GM11168 (cell line): ENCODE measurements at regions not wholly inside any gene's neighbourhood (a gene's known extent, or its start where the extent isn't known, plus 50 kb on each side); places are given as distances from the start of the nearest gene placed in this dataset.

Experiments
- in situ Hi-C: fragments of 300-500 bp; cut with MboI; formaldehyde crosslinking; loops from one replicate; pipeline ENCODE4 v1.12.0; 2022; ENCODE audit warnings: low sequenced_read_pairs; ENCODE audit not compliant: unreplicated experiment

DNA sequence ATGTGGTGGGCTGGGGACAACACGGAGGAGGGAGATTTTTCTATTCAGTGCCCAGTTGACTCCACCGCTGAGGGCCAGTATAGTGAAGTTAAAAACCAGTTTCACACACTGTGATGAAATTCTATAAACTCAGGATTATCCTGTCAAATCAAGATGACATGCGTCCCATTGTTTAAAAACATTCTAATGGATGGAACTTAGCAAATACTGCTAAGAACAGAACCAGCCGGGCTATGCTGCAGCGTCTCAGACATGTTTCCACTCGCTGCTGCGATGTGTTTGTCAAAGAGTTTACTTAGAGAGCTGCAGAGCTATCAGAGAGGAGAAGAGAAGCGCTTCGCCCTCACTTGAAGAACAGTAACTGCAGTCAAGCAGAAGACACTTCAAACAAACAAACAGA lies 212.6 kb upstream of the FOXQ1 start:
- in situ Hi-C loops: no loop called here

DNA sequence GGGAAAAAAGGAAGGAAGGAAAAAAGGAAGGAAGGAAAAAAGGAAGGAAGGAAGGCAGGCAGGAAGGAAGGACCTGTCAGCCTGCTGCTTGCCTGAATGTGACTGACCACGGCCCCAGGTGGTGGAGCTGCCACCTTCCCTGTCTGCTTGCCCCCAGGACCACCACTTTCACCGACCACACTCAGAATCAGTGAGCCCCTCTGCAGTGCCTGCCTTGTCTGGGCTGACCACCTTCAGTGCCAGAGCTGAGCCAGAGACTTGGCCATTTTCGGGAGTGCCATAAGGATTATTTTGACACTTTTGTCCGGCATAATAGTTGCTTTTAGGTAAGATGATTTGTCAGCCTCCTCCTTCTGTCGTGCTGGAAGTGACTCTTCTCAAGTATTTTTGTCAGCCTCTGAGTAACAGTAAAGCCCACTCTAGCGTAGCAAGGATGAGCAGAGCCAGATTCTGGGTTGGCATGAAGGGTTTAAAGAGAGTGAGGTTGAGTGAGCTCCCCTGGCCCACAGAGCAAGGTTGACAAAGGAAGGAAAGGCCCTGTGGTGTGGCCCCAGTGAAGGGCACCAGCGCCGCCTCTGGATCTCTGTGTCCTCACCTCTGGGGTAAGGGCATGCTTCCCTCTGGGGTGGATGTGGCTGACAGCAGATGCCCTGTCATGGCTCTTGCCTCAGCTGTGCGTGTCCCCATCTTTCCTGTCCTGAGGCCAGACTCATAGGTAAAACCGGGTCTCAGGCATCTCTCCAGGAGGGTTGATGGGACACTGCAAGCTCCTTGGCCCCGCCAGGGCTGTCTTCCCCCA lies 214.7 kb upstream of the FOXQ1 start:
- in situ Hi-C loops: no loop called here

DNA sequence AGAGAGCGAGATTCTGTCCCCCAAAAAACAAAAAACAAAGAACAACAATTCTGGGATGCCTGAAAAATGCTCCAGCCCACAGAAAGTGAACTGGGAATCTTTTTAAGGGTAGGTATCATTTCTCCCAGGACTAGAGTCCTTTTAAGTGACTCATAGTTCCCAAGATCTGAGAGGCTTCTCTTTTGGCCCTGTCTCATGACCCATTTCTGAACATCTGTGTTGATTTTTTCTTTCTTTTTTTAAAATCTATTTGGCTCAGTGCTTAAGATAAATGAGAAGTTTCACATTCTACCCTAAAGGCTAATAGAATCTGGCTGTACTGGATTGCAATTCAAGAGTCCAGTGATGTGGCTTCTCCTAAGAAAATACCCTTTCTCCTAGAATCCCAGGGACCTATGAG lies 217.6 kb upstream of the FOXQ1 start:
- in situ Hi-C loops: no loop called here

DNA sequence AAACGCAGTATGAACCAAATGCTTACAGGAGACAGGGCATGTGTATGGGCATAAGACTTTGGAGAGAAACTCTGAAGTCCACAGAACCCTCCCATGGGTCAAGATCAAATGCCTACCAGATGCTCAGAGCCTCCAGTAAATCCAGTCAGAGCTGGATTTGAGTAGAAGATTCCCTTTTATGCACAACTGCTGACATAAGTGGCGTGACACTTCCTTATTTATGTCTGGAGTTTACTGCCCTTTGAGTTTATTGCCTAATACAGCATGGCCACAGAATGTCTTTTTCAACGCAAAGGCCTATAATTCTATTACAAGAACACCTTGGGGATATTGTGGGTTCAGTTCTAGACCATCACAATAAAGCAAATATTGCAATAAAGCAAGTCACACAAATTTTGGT lies 220.0 kb upstream of the FOXQ1 start:
- in situ Hi-C loops: no loop called here

DNA sequence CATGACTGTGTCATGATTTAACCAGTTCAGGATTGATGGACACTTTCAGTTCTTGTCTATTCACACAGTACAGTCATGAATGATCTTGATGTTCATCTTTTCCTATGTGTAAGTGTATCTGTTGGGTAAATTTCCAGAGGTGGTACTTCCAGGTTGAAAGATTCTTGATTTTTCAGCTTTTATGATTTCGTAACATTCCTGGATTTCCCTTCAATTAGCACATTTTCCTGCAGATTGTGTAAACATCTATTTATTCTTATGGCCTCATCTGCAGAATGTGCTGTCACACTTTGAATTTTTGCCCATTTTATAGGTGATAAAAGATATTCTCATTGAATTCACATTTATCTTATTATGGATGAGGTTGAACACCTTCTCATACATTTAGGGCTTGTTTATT lies 222.0 kb upstream of the FOXQ1 start:
- in situ Hi-C loops: no loop called here

DNA sequence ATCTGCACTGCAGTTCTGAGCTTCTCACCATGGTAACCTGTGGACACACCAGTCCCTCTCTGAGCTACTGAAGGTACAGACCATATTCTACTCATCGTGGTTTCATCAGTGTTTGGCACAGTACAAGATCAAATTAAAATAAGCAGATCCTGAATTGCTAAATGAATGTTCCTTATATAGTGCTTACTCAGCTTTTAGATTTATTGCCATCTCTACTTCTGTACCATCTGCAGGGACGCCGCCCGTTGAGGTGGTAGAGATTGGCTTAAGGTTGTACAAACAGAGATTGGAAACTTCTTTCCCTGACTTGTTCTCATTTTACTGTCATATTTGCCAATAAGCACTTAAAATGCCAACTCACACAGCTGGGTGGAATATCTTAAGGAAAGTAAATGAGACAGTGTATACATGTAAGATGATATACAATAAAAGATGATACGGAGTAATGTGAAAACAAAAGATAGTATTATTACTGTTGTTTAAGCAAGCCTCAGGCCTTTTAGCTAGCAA lies 223.4 kb upstream of the FOXQ1 start:
- in situ Hi-C loops: no loop called here

DNA sequence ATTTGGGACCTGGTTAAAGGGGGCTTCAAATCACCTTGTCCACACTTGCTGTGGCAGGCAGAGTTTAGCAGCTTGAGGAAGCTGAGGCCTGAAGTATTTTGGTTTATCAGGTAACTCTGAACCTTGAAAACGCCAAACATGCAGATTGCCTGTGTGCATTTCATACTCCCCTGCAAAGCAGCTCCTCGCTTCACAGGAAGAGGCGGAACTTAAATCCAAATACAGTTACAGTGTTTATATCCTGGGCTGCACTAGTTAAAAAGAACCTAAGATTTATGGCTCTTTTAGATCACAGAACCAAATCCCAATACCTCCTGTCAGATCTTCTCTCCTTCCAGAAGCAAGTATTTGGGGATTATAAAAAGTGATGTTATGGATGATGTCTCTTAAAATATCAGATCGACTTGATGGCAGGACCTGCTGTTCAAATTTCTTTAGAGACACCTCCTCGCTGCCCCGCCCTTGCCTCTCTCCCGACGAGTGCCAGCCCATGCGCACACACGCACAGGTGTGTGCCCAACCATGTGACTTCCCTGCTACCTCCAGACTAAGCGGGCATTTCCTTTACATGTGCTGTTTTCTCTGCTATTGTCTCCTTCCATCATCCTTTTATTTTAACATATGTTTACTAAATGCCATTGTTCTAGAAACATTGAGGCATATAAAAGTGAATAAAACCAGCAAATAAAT lies 224.6 kb upstream of the FOXQ1 start:
- in situ Hi-C loops: no loop called here

DNA sequence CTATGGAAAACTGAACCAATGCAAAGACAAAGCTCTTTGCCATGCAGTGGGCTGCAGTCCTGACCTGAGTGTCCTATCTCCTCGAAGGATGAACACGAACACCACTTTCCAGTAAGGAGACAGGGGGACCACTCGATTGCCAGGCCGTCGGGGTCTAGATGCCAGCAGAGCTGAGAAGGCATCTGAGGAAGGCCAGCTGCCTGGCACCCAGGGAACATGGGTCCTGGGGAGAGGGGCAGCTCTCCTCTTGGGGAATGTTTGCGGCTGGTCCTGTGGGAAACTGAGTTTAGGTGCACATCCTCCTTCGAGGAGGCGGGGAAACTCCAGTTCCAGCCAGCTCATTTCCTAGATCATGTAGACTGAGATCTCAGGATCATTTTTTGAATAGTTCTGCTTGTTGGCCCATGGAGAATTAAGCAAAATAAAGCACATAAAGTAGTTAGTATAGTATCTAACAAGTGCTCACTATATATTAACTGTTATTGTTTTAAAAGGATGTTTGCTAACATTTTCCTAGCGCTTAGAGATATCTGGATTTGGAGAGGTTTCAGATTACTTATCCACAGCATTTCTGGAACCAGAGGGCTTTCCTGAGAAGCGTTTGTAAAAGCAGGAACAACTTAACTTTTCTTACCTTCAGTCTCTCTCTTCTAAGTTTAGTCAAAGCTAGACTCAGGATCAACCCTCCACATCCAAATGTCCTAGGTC lies 225.3 kb upstream of the FOXQ1 start:
- in situ Hi-C loops: no loop called here

DNA sequence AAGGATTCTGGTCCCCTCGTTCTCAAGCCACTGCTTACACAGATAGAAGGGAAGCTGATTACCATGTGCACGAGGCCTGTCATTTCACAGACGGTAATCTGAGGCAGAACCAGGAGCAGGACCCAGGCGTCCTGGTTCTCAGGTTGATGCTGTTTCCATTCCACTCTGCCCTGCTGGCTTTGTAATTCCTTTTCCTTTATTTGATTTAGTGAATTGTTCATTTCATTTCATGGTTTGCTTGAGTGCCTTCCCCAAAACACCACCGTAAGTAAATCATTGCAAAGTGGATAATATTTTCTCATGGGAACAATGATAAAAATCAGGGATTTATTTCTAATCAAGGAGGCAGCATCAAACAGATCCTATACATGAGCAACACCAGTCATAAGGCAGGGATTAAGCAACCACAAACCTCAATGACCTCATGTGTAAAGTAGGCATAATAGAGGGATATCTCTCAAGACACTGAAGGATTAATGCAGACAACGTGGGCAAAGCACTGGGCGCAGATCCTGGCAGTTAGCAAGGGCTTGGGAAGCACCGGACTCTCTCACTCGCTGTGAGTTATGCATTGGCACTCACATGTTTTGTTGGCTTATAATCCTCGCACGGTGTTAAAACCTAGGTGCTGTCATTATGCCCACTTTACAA lies 229.5 kb upstream of the FOXQ1 start:
- in situ Hi-C loops: no loop called here

DNA sequence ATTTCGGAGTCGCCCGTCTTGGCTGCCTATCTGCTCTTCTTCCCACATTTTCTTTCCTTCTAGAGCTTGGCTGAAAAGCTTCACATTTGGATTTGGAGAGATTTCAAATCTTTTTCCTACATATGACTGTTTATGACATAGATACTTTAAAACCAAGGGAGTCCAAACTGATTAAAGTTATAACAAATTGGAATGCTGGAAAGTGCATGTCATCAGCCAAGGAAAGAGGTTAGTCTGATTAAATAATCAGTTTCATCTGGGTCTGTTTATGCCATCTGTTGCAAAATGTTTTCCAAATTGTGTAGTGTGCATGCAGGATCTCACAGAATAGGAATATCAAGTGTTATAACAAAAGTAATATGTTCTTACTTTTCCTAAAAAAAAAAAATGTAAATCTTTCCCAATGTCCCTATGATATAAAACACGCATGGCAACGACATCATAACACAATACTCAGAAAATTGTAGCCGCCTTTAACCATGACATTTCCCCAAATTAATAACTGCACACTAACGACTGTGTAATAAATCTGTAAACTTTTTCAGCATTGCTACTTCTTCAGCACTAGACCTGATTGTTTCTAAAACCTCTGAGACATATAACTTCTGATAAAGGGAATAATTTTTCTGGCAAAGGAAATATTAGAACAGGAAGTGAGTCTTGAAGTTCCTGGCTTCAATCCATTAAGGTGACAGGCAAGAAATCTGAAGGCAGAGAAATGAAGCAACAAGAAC lies 230.2 kb upstream of the FOXQ1 start:
- in situ Hi-C loops: no loop called here

DNA sequence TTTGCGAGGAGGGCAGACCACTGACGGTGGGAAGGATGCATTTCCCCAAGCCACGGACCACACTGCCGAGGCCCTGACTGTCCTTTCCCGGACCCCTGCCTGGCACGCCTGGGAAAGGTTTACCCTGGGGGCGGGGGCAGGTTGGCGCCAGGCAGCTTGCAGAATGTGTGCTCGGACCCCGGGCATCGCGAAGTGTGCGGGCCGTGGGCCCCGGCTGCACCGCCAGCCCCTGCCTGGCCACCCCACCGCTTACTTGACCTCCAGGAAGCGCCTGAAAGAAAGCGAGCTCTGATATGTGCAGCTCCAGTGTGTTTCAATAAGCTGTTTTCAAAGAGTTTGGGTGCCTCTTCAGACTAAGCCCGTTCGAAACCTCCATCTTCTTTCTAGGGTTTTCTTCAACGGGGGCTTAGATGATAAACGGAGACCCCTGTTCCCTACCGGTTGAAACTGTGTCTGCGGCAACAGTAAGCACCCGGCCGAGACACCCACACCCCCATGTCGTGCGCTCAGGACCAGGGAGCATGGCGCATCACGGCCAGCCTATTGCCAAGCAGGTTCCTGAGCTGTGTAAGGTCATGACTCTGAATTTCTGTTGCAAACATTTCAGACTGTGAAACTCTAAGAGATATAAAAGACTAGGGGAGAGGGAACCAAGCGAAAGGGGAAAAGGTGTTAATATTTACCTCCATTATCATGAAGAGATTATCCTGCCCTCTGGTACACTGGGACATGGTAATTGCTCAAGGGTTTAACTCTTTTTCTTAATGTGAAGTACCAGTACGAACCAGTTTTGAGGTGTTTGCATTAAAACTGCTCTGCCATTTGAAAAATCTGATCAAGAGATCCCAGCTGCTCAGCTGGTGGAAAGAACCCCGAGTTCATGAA lies 231.2 kb upstream of the FOXQ1 start:
- in situ Hi-C loops: no loop called here

DNA sequence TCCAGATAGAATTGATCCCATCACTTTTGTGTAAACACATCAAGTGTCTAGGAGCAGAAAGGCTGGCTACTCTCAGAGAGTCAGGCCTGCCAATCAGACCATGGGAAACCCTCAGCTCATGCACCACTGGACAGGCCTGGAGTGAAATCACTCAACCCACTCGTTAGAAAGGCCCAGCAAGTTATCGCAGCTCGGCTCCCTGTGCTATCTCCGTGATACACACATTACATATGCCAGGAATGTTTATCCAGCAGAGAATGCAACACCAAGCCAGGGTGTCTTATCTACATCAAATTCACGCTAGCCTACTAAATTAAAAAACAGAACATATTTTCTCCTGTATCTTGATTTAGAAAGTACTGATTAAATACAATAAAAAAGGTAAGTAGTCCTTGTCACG lies 232.4 kb upstream of the FOXQ1 start:
- in situ Hi-C loops: no loop called here

DNA sequence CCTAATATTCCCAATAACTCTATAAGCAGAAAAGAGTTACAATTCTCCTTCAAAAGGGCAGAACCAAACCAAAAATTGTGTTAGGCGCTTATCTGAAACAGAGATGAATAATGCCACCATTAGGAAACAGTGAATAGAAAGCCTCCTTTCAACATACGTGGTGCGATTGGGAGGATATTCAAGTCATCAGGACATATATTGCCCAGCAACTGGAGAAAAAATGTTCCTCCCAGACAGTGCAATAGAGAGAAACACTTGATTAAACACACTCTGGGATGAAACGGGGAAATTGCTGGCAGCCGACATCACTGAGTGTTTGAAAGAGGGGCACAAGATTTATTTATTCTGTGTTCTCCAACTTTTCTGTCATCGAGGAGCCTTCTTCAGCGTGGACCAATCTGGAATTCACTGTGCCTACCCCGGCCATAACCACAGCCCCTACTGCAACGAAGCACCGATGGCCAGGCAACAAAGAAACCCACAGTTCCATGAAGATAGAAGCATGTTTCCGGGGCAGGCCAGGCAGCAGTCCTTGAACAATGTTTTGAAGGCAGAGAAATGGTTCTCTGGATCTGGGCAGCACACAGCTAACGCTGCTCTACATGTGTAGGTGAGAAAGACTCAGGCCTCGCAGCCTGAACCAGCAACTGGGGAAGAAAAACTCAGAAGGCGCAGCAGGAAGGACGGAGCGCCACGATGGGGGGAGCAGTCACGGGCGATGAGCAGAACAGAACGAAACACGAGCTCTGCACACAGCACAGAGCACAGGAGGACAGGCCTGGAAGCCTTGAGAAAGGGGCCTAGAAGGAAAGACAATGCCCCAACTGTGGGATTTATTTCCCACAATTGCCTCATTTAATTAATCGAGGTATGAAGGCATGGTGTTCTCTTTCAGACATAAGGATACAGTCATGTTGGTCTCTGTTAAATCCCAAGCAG lies 234.2 kb upstream of the FOXQ1 start:
- in situ Hi-C loops: no loop called here

DNA sequence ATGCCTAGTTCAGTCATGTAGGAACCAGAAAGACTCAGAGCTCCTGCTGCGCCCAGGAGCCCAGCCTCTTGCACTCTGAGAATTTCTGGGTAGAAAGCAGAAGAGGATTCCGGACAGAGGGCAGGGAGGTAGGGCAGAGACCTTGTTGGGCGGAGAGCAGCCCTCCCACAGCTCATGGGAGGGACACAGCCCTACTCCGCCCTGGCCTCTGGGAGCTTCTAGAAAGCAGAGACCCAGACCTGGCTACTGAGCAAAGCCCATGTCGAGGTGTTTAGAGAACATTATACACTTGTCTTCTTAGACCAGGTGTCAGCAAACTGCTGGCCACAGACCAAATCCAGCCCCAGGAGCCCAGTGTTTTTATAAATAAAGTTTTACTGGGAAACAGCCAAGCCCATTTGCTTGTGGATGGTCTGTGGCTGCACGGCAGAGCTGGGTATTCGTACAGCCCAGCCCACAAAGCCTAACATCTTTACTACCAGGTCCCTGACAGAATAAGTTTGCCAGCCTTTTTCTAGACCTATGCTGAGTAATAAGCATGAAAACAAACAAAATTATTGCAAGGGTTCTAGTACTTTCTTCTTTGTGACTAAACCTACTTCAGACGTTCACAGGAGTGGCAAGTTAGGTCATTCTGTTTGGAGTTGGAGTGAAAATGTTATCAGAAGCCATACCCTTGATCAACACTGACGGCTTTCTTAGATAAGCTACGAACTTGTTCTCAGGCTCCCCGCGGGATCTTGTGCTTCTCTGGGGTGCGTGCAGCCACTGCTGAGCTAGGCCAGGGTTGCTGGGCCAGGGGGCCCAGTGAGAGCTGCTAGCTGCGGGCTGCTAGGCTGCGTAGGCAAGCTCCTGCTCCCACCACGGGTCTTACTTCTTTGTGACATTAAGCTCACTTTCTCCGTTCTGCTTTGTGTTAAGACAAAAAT lies 235.1 kb upstream of the FOXQ1 start:
- in situ Hi-C loops: no loop called here

DNA sequence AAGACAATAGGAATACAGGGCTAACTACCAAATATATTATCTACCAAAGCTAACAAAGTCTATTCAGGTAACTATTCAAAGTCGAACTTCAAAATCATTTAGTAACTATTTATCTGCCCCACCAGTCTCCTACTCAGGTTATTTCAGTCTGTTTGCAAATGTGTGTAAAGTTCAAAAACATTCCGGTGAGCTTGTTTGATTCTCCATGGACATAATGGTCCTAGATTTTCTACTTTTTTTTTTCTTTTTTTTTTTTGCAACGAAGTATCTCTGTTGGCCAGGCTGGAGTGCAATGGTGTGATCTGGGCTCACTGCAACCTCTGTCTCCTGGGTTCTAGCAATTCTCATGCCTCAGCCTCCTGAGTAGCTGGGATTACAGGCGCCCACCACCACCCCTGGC lies 236.0 kb upstream of the FOXQ1 start:
- in situ Hi-C loops: no loop called here

DNA sequence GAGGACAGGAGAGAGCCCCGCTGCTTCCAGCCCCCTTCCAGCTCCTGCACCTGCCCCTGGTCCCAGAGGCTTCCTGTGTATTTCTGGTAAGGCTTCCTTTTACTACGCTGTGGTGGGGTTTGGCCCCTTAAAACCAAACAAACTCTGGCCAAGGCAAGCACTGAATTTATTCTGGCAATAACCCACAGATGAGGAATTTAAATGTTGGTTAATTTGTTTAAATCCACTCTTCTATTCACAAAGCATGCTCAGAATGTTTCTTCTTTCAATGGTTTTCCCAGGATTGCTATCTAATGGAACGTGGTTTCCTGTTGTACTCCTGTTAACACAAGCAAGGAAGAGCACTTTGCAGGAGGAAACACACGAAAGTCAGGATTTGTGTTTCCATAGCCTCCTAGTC lies 236.5 kb upstream of the FOXQ1 start:
- in situ Hi-C loops: no loop called here

DNA sequence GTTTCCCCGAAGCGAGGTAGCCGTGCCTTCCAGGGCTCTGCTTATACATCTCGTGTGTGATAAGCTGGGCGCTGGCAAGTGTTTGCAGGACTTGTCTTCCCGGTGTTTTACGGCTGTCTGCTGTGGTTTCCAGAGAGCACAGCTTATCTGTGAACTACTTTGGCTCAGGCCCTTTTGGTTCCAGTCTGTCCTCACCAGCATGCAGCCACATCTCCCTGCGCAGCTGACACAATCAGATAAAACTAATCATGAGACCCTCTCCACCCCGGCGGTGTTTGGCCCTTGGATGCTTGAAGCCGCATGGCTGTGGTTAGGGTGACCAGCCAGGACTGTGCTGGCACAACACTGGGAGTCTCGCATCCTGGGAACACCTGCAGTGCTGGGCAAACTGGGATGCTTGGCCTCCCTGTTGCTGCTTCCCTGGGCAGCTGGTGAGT lies 241.8 kb upstream of the FOXQ1 start:
- in situ Hi-C loops: no loop called here
